ENCODE measurements at regions not wholly inside any gene's neighbourhood (a gene's known extent, or its start where the extent isn't known, plus 50 kb on each side); places are given as distances from the start of the nearest gene placed in this dataset.

DNA sequence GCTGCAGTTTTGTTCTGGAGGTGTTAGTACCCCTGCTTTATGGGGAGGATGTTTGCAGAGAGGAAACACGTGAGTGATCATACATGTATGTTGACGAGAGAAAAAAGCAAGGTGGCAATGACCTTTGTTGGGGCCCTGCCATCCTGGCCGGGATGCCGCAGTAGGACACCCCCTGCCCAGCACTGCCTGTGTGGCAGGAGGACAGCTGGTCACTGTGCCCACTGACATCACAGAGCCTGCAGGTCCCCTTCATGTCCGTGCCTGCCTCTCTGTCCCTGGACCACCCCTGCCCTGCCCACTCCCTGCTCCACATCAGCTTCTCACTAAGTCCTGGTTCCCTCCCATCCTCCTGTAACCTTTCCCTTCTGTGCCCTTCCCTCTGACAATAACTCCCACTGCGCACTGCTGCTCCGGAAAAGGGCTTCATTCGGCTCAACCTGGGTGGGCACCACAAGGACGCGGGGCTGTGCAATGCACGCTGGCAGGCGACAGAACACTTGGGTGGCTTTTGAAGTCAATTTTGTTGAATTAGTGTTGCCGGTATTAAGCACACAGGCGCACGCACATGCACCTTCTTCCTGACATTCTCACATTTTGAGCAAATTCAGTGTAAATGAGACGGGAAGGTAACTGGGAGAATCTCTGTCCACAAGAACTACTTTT lies 51.5 kb upstream of the TWIST2 start:
- no peak for FAIRE-seq

DNA sequence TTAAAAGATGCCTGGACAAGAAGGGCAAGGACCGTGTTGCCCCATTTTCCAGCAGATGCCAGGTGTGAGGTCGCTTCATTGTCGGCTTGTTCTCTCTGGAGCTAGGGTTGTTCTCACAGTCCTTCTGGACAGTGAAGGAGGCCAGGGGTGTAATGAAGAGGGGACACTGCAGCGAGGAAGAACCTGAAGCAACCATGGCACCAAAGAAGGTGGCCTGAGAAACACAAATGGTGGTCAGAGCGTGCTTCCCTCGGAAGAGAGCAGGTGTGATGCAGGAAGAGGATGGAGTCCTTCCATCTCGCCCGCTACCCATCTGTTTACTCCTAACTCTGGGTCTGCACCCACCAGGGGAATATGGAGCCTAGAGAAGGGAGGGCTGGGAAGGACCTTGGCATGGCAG lies 50.3 kb upstream of the TWIST2 start:
- DNase-seq (ENCODE audit: insufficient read length, low spot score) = no peak
- no peak for FAIRE-seq

More for the DNA sequence above, 51.5 kb upstream of the TWIST2 start:
- DNase-seq (ENCODE audit: insufficient read length, low spot score) = no peak
